ENCODE measurements at regions not wholly inside any gene's neighbourhood (a gene's known extent, or its start where the extent isn't known, plus 50 kb on each side); places are given as distances from the start of the nearest gene placed in this dataset.
"Not testable (repeated sequence)": the region's sequence is repeated elsewhere in the genome, so short reads cannot be mapped to it uniquely, and the experiment has no call there.

DNA sequence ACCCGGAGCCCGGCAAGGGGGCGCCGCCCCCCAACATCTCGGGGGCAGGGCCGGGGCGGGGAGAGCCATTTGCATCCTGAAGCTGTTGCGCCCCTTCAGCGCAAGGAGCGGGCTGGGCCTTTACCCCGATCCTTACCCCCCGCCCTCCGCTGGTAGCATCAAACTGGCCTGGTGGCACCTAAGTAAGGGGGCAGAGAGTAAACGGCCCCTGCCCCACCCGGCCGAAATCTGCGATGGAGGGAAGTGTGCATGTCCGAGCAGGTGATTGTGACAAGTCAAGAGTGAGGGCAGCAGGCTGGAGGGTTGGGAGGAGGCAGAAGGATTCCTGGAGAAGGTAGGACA is 101.2 kb downstream of the ESM1 start:
- DNase-seq (ENCODE audit: low read depth) = no peak

DNA sequence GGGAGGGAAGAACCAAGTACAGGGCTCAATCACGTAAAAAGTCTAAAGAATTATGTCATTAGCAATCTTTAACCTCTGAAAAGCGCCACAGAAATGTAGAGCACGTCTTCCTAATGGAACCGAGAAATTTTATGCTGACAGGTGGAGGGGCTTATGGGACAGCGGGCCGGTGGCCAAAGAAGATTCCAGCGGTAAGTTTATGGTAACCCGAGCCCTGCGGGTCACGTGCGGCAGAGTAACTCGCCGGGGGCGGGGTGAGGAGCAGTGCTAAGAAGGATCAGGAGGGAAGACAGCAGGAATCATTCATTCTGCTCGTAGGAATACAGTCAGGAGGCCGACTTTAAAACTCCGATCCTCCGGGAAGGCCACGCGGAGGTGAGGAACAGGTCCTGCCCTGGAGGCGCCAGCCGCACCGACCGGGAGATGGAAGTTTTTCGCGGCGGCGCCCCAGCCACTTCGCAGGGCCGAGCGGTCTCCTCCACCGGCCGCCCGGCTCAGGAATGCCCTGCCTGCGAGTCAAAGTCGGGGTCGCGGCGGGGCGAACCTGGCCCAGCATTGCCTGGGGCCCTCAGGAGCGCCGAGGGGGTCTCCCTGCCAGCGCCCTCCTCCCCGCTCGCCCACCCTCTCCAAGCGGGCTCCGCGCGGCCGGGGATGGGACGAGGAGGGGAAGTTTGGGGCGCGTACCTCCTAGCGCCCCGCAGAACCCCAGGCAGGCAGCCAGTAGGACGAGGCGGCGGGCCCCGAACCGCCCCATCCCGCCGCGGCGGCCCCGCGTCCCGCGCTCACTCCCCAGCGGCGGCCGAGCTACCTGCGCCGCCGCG is 101.8 kb downstream of the ESM1 start:
- peak; percentile 6 for DNase-seq (ENCODE audit: low read depth)

DNA sequence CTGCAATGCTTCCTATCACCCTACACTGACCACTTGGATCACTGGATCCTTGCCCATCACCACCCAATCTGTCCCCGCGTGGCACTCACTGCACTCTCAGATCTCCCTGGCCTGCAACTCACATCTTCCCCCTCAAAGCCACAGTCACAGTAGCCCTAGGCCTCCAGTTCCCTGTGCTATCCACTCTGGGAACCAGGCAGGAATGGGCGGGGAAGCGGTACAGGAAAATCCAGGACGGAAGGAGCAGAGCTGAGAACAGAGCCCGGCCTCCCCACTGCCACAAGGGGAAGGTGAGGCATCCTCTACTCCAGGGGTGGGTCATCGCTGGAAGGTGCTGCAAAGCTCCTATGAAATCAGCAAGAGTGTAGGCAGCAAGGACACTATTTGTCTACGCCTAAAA is 102.6 kb downstream of the ESM1 start:
- no peak for DNase-seq (ENCODE audit: low read depth)

- DNase-seq (ENCODE audit: low read depth) = no peak
Measured at GRCh38 chr5:54882101-54882500, 103.3 kb downstream of the ESM1 start.

DNA sequence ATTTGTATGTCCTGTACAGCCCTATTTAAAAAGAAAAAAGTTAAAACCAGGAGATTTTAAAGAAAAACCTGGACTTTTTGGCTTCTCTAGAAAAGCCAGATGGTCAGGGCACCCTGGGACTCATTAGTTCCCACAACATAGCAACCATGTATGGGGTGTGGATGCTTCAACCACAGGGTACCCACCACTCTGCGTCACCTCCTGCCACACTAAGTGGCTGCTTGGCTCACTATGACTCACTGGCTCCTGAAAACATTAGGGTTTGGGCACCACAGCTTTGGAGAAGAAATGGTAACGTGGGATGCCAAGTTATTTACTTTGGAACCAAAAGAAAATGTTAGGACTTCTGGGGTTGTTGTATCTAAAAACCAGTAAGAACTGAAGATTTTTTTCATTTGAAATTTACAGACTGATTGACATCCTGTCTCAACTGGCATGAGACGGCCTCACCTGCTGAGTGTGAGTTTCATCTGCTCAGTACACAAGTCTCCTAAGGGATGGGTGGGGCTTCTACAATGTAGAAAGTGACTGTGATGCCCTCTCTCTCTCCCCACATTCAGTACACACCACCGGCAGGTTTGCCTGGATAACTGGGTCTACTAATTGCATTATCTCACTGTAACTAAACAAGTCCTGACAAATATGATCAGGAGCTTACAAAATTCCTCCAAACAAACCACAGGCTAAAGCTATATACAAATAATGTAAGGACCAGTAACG is 103.9 kb downstream of the ESM1 start:
- DNase-seq (ENCODE audit: low read depth) = no peak

DNA sequence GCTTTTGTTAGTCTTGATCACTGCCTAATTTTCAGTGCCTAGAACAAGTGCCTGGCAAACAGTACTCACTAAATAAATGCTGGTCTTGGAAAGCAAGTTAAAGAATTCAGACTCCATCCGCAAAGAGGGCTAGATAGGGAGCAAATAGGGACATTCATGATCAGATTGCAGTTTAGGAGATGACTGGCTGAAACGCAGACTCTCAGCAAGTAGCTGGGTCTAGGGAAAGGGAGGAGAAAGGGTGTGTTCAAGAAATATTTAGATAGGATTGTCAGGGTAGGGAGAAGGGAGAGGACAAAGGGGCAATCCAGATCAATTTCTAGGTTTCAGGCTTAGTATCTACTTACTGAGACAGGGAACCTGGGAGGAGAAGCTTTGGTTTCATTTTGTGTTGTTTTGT is 108.4 kb downstream of the ESM1 start:
- no peak for DNase-seq (ENCODE audit: low read depth)

- no peak for DNase-seq (ENCODE audit: low read depth)
Measured at GRCh38 chr5:54876556-54876955, 108.8 kb downstream of the ESM1 start.

- DNase-seq (ENCODE audit: low read depth) = no peak
Measured at GRCh38 chr5:54874337-54875021, 110.9 kb downstream of the ESM1 start.

GRCh38 chr5:54873691-54874090 is 111.7 kb downstream of the ESM1 start:
- no peak for DNase-seq (ENCODE audit: low read depth)

GRCh38 chr5:54872810-54873209 is 112.6 kb downstream of the ESM1 start:
- no peak for DNase-seq (ENCODE audit: low read depth)

GRCh38 chr5:54870271-54870670 is 115.1 kb downstream of the ESM1 start:
- DNase-seq (ENCODE audit: low read depth) = no peak

DNA sequence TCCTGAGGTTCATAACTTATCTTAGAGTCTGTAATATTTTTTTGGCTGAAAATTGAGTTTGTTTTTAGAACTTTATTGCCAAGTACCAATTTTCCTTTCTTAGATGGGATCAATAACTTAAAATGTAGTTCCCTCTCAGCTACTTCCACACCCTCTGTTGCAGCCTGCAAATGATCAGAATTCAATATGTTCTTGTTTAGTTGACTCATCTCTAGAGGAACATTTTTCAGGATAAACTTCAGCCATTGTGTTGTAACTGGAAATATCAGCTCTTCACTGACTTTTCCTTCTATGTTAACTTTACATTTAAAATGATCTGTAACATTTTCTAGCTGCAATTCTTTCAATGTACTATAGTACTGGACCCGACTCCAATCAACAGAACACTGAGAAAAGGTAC is 115.7 kb downstream of the ESM1 start:
- DNase-seq (ENCODE audit: low read depth) = peak; percentile 52

- no peak for DNase-seq (ENCODE audit: low read depth)
Measured at GRCh38 chr5:54868511-54869483, 116.6 kb downstream of the ESM1 start.

DNA sequence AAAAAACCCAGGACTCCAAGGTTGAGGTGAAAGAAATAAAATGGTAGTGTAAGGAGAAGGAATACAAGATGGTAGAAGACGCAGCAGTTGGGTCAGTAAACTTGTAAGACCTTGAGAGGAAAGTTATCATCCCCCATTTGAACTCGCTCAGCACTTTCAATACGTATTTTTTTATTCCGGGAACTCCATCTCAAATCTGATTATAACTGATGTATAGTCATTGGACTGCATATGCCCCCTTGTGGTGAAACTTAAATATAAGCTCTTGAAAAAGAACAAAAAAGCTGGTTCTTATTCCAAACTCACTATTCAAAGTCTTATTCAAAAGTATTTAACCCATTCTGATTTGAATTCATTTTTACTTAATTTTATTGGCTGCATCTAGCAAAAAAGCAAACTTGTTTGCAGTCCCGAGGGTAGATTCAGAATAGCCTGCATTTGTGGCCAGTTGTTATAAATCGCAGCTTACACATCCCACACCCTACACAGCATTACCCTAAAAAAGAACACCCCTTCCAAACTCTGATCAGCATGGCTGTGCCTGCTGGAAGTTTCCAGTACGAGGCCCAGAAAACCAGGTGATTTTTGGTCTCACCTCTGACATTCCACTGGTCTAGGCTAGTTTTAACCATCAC is 118.0 kb downstream of the ESM1 start:
- DNase-seq (ENCODE audit: low read depth) = peak; percentile 53

DNA sequence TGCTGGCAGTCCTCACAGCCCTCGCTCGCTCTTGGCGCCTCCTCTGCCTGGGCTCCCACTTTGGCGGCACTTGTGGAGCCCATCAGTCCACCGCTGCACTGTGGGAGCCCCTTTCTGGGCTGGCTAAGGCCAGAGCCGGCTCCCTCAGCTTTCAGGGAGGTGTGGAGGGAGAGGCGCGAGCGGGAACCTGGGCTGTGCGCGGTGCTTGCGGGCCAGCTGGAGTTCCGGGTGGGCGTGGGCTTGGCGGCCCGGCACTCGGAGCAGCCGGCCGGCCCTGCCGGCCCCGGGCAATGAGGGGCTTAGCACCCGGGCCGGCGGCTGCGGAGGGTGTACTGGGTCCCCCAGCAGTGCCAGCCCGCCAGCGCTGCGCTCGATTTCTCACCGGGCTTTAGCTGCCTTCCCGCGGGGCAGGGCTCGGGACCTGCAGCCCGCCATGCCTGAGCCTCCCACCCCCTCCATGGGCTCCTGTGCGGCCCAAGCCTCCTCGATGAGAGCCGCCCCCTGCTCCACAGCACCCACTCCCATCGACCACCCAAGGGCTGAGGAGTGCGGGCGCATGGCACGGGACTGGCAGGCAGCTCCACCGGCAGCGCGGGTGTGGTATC is 120.4 kb downstream of the ESM1 start:
- DNase-seq (ENCODE audit: low read depth) = not testable (repeated sequence)

GRCh38 chr5:54862036-54862435 is 123.4 kb downstream of the ESM1 start:
- DNase-seq (ENCODE audit: low read depth) = no peak

GRCh38 chr5:54861212-54861894 is 124.0 kb downstream of the ESM1 start:
- DNase-seq (ENCODE audit: low read depth) = peak; percentile 51

DNA sequence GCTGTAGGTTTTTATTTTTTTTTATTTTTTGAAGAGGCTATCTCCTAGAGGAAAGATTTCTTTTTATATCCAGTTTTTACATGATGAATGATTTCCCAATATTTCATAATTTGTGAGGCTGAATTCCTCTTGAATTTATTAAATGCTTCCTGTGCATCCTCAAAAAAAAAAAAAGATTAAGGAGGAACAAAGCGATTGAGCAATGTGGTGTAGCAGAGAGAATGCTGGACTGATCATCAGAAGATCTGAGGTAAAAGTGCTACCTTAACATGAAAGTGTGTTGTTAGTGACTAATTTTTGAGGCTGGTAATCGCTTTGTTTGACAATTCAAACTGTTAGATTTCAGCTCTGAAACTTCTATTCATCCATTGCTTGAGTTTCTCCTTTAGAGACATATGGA is 125.1 kb downstream of the ESM1 start:
- peak; percentile 66 for DNase-seq (ENCODE audit: low read depth)

GRCh38 chr5:54859316-54859715 is 126.1 kb downstream of the ESM1 start:
- DNase-seq (ENCODE audit: low read depth) = no peak

GRCh38 chr5:54854883-54855581 is 130.4 kb downstream of the ESM1 start:
- no peak for DNase-seq (ENCODE audit: low read depth)
